SU-DHL-6 (cell line): ENCODE measurements at regions not wholly inside any gene's neighbourhood (a gene's known extent, or its start where the extent isn't known, plus 50 kb on each side); places are given as distances from the start of the nearest gene placed in this dataset.

Experiments used
- H2AFZ ChIP-seq: fragments of 200-600 bp; sonication (generic); 2 replicates; pipeline ENCODE4 v1.6.1; 2014; ENCODE audit warnings: low read depth, mild to moderate bottlenecking, moderate library complexity, mixed read lengths, antibody characterized with exemption, low read length; ENCODE audit not compliant: severe bottlenecking
- H3F3A ChIP-seq: fragments of 200-600 bp; shearing (Covaris generic); 2 replicates; pipeline ENCODE4 v1.6.0; 2016; ENCODE audit warnings: antibody characterized with exemption, mild to moderate bottlenecking; ENCODE audit not compliant: insufficient read depth
- H3K27ac ChIP-seq: fragments of 200-600 bp; sonication (generic); 2 replicates; pipeline ENCODE4 v1.5.1; 2016; ENCODE audit warnings: low read depth, mild to moderate bottlenecking, low read length, moderate library complexity, mixed read lengths
- H3K27me3 ChIP-seq: fragments of 200-600 bp; sonication (generic), shearing (Covaris generic); 2 replicates; pipeline ENCODE4 v1.6.0; 2014; ENCODE audit warnings: mild to moderate bottlenecking, low read length
- H3K36me3 ChIP-seq: fragments of 200-600 bp; sonication (generic); 2 replicates; pipeline ENCODE4 v1.6.1; 2014; ENCODE audit warnings: mild to moderate bottlenecking, low read length, mixed read lengths
- H3K4me2 ChIP-seq: fragments of 300-600, 200-600 bp; shearing (Covaris generic), sonication (generic); 2 replicates; pipeline ENCODE4 v1.6.0; 2014; ENCODE audit warnings: low read length, low read depth, mild to moderate bottlenecking; ENCODE audit not compliant: poor library complexity, severe bottlenecking
- H3K4me3 ChIP-seq: fragments of 200-600 bp; sonication (generic); 2 replicates; pipeline ENCODE4 v1.5.1; 2014; ENCODE audit warnings: antibody characterized with exemption, low read length, mild to moderate bottlenecking, mixed read lengths; ENCODE audit not compliant: insufficient read depth, poor library complexity, severe bottlenecking
- H3K79me2 ChIP-seq: fragments of 200-600 bp; sonication (generic); 2 replicates; pipeline ENCODE4 v1.6.1; 2014; ENCODE audit warnings: mild to moderate bottlenecking, low read length, moderate library complexity; ENCODE audit not compliant: insufficient read depth
- H3K9ac ChIP-seq: fragments of 200-600 bp; sonication (generic); 2 replicates; pipeline ENCODE4 v1.7.0; 2014; ENCODE audit warnings: mild to moderate bottlenecking, low read length
- H3K9me2 ChIP-seq: fragments of 200-600 bp; sonication (generic); replicated peaks from 2 replicates; pipeline ENCODE4 v1.6.1; 2014; ENCODE audit warnings: low read length; ENCODE audit not compliant: insufficient read depth
- H3K9me3 ChIP-seq: fragments of 200-600 bp; sonication (generic); 2 replicates; pipeline ENCODE4 v1.6.1; 2014; ENCODE audit warnings: low read length, mixed read lengths; ENCODE audit not compliant: insufficient read depth
- H4K20me1 ChIP-seq: fragments of 200-600 bp; sonication (generic); 2 replicates; pipeline ENCODE4 v1.6.1; 2014; ENCODE audit warnings: low read depth, mild to moderate bottlenecking, antibody characterized with exemption, low read length, moderate library complexity, mixed read lengths
- EZH2phosphoT487 ChIP-seq: fragments of 200-600 bp; sonication (generic), shearing (Covaris generic); conservative IDR thresholded peaks from 2 replicates; pipeline ENCODE4 v1.6.1; 2018; ENCODE audit warnings: mild to moderate bottlenecking, antibody characterized with exemption, low read length, moderate library complexity, mixed read lengths
- TF ChIP-seq, protein P1 (sequence below): fragments of 200-600 bp; sonication (generic); IDR thresholded peaks from one replicate; pipeline ENCODE4 v1.5.1; 2017; ENCODE audit warnings: antibody characterized with exemption, mild to moderate bottlenecking, low read length, moderate library complexity; ENCODE audit not compliant: insufficient read depth, poor library complexity, severe bottlenecking

DNA sequence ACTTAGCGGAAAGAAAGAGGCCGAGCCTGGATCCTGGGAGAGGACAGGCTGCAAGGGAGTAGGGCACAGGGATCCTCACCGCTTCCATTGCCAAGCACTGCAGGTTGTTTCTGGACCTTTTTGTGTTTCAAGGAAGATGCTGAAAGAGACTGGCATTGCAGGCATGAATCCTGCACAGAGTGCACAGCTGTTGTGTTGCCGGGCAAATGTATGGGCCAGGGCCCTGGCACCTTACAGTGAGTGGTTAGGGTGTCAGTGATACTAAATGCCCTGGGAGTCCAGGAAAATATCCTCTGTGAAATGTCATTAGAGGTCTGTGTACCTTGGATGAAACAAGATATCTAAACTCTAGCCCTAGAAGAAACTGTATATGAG lies 145.5 kb upstream of the FGGY start:
- TF ChIP-seq, protein P1, sequence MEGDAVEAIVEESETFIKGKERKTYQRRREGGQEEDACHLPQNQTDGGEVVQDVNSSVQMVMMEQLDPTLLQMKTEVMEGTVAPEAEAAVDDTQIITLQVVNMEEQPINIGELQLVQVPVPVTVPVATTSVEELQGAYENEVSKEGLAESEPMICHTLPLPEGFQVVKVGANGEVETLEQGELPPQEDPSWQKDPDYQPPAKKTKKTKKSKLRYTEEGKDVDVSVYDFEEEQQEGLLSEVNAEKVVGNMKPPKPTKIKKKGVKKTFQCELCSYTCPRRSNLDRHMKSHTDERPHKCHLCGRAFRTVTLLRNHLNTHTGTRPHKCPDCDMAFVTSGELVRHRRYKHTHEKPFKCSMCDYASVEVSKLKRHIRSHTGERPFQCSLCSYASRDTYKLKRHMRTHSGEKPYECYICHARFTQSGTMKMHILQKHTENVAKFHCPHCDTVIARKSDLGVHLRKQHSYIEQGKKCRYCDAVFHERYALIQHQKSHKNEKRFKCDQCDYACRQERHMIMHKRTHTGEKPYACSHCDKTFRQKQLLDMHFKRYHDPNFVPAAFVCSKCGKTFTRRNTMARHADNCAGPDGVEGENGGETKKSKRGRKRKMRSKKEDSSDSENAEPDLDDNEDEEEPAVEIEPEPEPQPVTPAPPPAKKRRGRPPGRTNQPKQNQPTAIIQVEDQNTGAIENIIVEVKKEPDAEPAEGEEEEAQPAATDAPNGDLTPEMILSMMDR = no peak
- TF ChIP-seq EZH2phosphoT487 = no peak
- Histone ChIP-seq H3K27me3 (no peaks in the 10 kb centered on the region), H3K27ac (no peak overlapping the region), H3K9ac (no peak overlapping the region), H4K20me1 (no peaks in the 10 kb centered on the region), H3F3A (no peaks in the 10 kb centered on the region), H3K4me2 (no peak overlapping the region), H3K4me3 (no peak overlapping the region), H3K9me2 (no peaks in the 10 kb centered on the region), H2AFZ (no peak overlapping the region), H3K9me3 (no peaks in the 10 kb centered on the region), H3K36me3 (no peaks in the 10 kb centered on the region), H3K79me2 (no peaks in the 10 kb centered on the region)

DNA sequence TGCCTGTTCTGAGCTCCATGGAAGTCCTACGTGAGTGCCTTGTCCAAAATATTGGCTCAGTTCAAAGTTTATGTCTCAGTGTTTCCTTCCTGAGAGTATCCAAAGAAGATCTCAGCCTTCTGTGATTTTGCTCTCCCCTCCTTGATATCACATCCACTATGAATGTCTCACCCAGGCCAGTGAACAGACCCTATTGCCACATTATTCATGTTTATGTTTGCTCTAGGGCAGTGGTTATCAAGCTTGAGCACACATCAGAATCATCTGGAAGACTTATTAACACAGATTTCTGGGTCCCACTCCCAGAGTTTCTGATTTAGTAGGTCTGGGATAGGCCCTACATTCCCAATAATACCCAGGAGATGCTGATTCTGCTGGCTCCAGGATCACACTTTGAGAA lies 145.0 kb upstream of the FGGY start:
- H3K27ac ChIP-seq = no peak overlapping the region
- H3K79me2 ChIP-seq = no peaks in the 10 kb centered on the region
- H3K9me2 ChIP-seq = no peaks in the 10 kb centered on the region
- no peaks in the 10 kb centered on the region for H3K36me3 ChIP-seq
- TF ChIP-seq, protein P1 = no peak
- no peak for TF ChIP-seq EZH2phosphoT487
- H3K9me3 ChIP-seq = no peaks in the 10 kb centered on the region
- no peak overlapping the region for H2AFZ ChIP-seq
- H3K9ac ChIP-seq = no peak overlapping the region
- no peaks in the 10 kb centered on the region for H3K27me3 ChIP-seq
- H4K20me1 ChIP-seq = no peaks in the 10 kb centered on the region
- no peaks in the 10 kb centered on the region for H3F3A ChIP-seq
- no peak overlapping the region for H3K4me3 ChIP-seq
- H3K4me2 ChIP-seq = no peak overlapping the region

DNA sequence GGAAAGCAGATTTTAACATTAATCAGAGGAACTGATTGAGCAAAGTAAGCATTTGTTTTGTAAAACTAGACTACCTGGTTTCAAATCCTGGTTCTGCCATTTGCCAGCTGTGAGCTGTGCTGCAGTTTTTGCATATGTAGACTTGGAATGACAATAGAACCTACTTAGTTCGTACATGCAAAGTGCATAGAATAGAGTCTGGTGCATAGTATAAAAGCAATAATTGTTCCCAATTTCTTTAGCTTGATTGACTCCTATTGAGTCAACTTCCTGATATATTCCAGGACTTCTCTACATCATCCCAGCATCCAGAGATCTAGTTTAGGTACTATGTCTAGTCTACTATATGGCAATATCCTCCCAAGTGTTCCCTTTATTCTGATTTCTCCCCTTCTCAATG lies 144.4 kb upstream of the FGGY start:
- Histone ChIP-seq H3K27ac (no peak overlapping the region), H4K20me1 (no peaks in the 10 kb centered on the region), H3K9ac (no peak overlapping the region), H3F3A (no peaks in the 10 kb centered on the region), H3K4me2 (no peak overlapping the region), H2AFZ (no peak overlapping the region), H3K27me3 (no peaks in the 10 kb centered on the region), H3K79me2 (no peaks in the 10 kb centered on the region), H3K36me3 (no peaks in the 10 kb centered on the region), H3K9me3 (no peaks in the 10 kb centered on the region), H3K4me3 (no peak overlapping the region), H3K9me2 (no peaks in the 10 kb centered on the region)
- TF ChIP-seq EZH2phosphoT487 = no peak
- TF ChIP-seq, protein P1 = no peak

DNA sequence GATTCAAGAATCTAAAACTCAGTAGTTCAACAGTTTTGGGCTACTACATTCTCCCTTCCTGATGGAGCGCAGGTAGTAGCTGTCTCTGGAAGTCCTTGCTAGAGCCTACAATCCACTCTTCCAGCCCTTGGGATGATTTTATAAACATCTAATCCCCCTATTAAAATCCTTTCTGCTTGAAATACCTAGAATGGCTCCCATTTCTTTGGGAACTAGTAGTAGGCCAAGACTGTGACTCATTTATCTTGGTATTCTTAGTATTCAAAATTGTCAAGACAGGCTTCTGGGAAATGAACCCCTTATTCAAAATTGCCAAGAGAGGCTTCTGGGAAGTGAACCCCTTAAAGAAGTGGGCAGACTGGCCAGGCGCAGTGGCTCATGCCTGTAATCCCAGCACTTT lies 142.5 kb upstream of the FGGY start:
- no peaks in the 10 kb centered on the region for H3K79me2 ChIP-seq
- no peak overlapping the region for H3K27ac ChIP-seq
- no peak overlapping the region for H3K4me3 ChIP-seq
- H2AFZ ChIP-seq = no peak overlapping the region
- no peaks in the 10 kb centered on the region for H4K20me1 ChIP-seq
- peaks cover 13% of the 10 kb centered on the region; the same call in 1 of the 2 replicates for H3K9me3 ChIP-seq
- H3K4me2 ChIP-seq = no peak overlapping the region
- TF ChIP-seq EZH2phosphoT487 = no peak
- TF ChIP-seq, protein P1 = no peak
- H3K27me3 ChIP-seq = no peaks in the 10 kb centered on the region
- no peaks in the 10 kb centered on the region for H3F3A ChIP-seq
- no peaks in the 10 kb centered on the region for H3K9me2 ChIP-seq
- no peaks in the 10 kb centered on the region for H3K36me3 ChIP-seq
- H3K9ac ChIP-seq = no peak overlapping the region
